ENCODE measurements at regions not wholly inside any gene's neighbourhood (a gene's known extent, or its start where the extent isn't known, plus 50 kb on each side); places are given as distances from the start of the nearest gene placed in this dataset.

GRCh38 chr5:168047043-168047668 is 244.3 kb upstream of the WWC1 start:
- no peak for FAIRE-seq
- DNase-seq (ENCODE audit: insufficient read length, low spot score): peak; percentile 14

DNA sequence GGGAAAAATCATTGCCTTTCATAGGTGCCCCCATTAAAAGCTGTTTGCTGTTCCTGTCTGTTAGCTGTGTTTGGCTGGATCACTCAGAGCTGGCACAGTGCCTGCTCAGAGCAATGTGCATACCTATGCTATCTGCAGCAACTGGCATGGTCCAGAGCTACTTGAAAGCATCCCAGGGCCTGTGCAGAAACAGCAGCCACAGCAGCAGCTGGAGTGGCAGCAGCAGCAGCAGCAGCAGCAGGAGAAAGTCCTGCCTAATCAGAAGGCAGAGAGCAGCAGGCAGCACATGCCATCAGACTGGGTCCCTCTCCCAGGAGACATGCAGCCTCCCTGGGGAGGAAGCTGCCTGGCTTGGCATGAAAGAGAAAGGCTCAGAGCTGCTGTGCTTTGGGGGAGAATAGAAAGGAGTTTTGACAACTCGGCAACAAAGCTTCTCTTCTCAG is 243.8 kb upstream of the WWC1 start:
- DNase-seq (ENCODE audit: insufficient read length, low spot score) (no peak), FAIRE-seq (no peak)

DNA sequence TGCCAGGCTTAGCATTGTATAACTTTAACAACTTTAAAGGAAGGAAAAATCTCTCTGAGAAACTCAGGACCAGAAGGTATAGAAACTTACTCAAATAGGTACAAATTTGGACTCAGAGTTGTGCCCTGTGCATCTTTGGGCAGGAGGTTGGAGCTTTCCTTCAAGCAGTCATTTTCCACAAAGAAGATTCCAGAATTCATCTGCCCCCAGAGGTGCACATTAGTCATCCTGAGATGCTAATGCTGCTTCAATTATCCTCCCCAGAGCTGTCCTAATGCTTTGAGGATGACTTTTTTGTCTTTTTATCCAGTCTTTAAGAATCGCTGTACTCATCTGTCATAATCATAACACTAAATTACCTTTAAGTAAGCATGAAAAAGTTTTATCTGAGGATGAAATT is 243.0 kb upstream of the WWC1 start:
- FAIRE-seq (no peak), DNase-seq (ENCODE audit: insufficient read length, low spot score) (no peak)

DNA sequence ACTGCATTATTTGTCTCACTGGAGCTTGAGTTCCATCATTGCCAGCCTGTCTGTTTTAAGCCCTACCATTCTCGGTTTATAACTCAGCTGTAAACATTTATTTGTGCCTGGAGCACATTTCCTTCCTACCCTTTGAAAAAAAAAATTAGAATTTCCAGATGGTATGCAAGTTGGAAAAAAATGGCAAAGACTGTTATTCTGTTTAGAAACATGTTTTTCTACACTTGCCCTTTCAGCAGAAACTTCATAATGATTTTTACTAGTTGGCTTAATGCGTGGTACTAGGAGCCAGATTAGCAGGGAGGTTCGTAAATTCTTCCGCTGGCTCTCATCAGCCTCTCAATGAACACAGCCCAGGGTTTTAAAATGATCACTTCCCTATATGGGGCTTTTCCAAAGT is 238.8 kb upstream of the WWC1 start:
- DNase-seq (ENCODE audit: insufficient read length, low spot score) (no peak), FAIRE-seq (no peak)

DNA sequence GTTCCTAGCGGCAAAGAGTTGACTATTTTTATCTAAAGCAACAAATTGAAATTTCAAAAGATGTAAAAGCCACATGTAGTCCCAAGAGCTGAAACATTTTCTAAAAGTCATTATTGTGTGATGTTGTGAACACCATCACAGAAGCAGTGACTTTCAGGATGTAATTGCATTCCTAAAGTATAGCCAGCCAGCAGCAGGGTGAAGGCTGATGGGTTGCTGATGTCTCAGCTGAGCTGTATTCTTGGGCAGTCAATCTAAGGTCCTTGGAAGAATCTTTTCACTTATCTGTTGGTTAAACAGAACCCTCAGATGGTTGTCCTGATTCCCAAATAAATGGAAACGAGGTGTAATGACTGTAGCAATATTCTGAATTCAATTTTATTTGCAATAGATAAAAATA is 237.4 kb upstream of the WWC1 start:
- FAIRE-seq: no peak
- no peak for DNase-seq (ENCODE audit: insufficient read length, low spot score)

- DNase-seq (ENCODE audit: insufficient read length, low spot score) (no peak), FAIRE-seq (no peak)
These were observed 236.2 kb upstream of the WWC1 start for GRCh38 chr5:168055141-168055683.

GRCh38 chr5:168055961-168056360 is 235.5 kb upstream of the WWC1 start:
- DNase-seq (ENCODE audit: insufficient read length, low spot score) (no peak), FAIRE-seq (no peak)

GRCh38 chr5:168056499-168057182 is 234.8 kb upstream of the WWC1 start:
- DNase-seq (ENCODE audit: insufficient read length, low spot score) (no peak), FAIRE-seq (no peak)

- DNase-seq (ENCODE audit: insufficient read length, low spot score) (no peak), FAIRE-seq (no peak)
These were observed 233.5 kb upstream of the WWC1 start for GRCh38 chr5:168057905-168058304.

GRCh38 chr5:168059131-168059530 is 232.3 kb upstream of the WWC1 start:
- FAIRE-seq: no peak
- DNase-seq (ENCODE audit: insufficient read length, low spot score): no peak

GRCh38 chr5:168062239-168062638 is 229.2 kb upstream of the WWC1 start:
- FAIRE-seq (no peak), DNase-seq (ENCODE audit: insufficient read length, low spot score) (no peak)

GRCh38 chr5:168064457-168064856 is 227.0 kb upstream of the WWC1 start:
- FAIRE-seq: no peak
- DNase-seq (ENCODE audit: insufficient read length, low spot score): no peak

GRCh38 chr5:168064933-168065622 is 226.4 kb upstream of the WWC1 start:
- FAIRE-seq (no peak), DNase-seq (ENCODE audit: insufficient read length, low spot score) (no peak)

DNA sequence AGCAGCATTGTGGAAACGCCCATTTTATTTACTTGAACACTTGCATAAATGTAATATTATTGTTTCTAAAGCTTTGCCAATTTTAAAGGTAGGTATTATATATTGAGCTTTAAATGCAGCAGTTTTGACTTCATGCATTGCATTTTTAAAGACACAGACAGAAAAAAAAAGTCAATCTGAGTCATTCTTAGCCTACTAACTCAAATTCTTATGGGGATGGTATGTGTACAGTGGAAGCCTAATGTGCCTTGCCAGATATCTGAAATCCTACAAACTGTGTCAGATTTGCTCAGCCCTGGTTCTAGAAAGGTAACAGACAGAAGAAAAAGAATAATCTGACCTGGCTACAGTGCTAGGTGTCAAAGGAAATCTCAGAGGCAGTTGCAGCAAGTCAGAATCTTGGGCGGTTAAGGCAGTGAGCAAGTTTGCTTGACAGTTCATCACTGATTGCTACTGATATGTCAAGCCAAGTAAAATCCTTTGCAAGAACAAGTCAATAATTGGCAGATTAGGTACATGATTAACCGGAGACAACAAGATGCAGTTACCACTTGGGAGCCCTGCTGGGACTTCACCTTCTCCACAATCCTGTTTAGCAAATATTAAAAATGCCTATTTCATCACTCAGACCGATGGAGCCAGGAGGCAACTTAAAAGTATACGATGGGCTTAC is 224.8 kb upstream of the WWC1 start:
- DNase-seq (ENCODE audit: insufficient read length, low spot score) (no peak), FAIRE-seq (no peak)

- DNase-seq (ENCODE audit: insufficient read length, low spot score) (no peak), FAIRE-seq (no peak)
These were observed 220.7 kb upstream of the WWC1 start for GRCh38 chr5:168070761-168071160.

GRCh38 chr5:168072665-168073064 is 218.8 kb upstream of the WWC1 start:
- DNase-seq (ENCODE audit: insufficient read length, low spot score) (no peak), FAIRE-seq (no peak)

DNA sequence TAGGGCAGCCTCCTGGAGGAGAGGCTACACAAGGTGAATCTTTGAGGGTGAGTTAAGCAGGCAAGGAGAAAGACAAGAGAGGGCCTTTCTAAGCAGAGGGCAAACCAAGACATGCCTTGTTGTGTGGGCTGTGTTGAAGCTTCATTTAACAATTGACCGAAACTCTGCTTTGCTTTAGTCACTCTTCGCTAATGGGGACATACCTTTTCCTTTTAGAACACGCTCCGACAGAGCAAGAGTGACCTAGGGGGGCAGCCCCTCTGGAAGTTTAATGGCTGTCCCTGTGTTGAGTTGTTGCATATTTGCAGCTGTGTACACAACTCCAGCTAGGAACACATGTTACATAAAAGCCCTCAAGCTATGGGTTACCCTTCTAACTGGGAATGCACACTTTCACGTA is 218.1 kb upstream of the WWC1 start:
- FAIRE-seq: no peak
- no peak for DNase-seq (ENCODE audit: insufficient read length, low spot score)

DNA sequence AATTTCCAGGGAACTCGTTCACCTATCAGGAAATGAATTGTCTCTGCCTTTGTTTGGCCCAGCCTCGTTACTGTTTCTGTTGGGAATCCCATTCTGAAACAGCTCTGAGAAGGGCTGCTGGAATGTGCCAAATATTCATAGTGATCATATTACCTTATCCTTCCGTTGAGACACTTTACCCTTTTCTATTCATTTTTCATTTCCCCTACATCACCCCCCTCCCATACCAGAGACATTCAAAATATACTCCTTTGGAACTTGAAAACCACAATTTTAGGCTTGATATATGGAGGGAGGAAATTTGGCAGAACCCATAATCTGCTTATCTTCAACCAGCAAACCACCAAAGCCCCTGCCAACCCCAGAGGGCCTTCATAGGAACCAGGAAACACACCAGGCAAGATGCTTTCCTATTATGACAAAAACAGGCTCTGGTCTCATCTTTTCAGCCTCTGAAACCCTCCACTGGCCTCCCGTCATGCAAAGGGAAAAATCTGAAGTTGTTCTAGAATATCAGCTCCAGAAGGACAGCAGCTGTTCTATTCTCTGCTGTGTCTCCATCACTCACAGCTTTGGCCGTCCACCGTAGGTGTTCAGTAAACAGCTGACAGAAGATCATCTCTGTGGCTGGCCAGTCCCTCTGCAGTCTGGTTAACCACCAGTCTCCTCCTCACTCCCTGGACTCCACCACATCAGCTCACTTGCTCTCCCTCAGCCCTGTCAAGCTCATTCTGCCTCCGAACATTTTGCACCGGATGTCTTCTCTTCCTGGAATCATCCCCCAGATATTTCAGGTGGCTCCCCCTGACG is 217.2 kb upstream of the WWC1 start:
- DNase-seq (ENCODE audit: insufficient read length, low spot score): no peak
- FAIRE-seq: no peak

DNA sequence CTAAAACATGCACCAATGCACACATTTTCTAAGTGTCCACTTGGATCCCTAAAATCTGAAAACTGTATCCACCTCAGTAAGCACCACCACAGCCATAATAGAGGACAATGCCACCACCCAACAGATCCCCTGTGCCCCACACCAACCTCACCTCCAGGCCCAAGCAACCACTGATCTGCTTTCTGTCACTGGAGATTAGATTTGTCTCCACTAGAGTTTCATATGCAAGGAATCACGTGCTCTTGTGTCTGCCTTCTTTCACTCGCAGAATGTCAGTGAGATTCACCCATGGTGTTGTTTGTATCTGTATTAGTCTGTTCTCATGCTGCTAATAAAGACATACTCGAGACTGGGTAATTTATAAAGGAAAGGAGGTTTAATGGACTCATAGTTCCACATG is 216.1 kb upstream of the WWC1 start:
- no peak for FAIRE-seq
- no peak for DNase-seq (ENCODE audit: insufficient read length, low spot score)

- DNase-seq (ENCODE audit: insufficient read length, low spot score): no peak
- no peak for FAIRE-seq
These were observed 214.9 kb upstream of the WWC1 start for GRCh38 chr5:168076561-168076991.
